ENCODE measurements at regions not wholly inside any gene's neighbourhood (a gene's known extent, or its start where the extent isn't known, plus 50 kb on each side); places are given as distances from the start of the nearest gene placed in this dataset.

DNA sequence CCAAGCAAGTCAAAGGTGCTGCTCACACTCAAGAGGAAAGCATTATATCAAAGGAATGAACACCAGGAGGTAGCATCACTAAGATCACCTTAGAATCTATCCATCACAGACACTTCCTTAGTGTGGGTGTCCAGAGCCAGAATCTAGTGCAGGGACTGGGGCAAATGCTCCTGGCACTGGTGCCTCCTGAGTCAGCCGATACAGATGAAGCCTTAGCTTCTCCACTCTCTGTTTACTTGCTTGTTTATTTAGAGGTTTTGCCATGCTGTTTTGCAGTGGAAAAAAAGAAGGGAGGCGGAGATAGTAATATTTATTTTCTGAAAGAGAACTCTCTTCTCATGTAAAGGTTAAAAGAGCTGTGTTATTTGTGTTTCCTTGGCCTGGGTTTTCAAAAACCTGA, 303.1 kb downstream of the WDR11 start:
- TF ChIP-seq, protein P1, sequence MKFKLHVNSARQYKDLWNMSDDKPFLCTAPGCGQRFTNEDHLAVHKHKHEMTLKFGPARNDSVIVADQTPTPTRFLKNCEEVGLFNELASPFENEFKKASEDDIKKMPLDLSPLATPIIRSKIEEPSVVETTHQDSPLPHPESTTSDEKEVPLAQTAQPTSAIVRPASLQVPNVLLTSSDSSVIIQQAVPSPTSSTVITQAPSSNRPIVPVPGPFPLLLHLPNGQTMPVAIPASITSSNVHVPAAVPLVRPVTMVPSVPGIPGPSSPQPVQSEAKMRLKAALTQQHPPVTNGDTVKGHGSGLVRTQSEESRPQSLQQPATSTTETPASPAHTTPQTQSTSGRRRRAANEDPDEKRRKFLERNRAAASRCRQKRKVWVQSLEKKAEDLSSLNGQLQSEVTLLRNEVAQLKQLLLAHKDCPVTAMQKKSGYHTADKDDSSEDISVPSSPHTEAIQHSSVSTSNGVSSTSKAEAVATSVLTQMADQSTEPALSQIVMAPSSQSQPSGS (IDR thresholded peaks at IDR 0.05; ENCODE audit: low read length) = no peak
- no peak for TF ChIP-seq SMC3 (IDR thresholded peaks at IDR 0.05; ENCODE audit: borderline replicate concordance, low read length)
- no peak for TF ChIP-seq CTCF (IDR thresholded peaks at IDR 0.05 in 2 of 3, conservative IDR thresholded peaks at IDR 0.05 in 1 of 3; ENCODE audit: control insufficient read depth in 2 of 3, extremely low read depth in 1 of 3, insufficient read depth in 1 of 3, low read depth in 3 of 3, low read length in 3 of 3)
- TF ChIP-seq FOXM1 (IDR thresholded peaks at IDR 0.05; ENCODE audit: low read depth, low read length) = no peak
- no peak for TF ChIP-seq POLR2A (IDR thresholded peaks at IDR 0.05; ENCODE audit: low read depth, low read length)
- TF ChIP-seq FOXK2 (IDR thresholded peaks at IDR 0.05) = no peak
- no peak for TF ChIP-seq EZH2 (IDR thresholded peaks at IDR 0.05; ENCODE audit: borderline replicate concordance, control insufficient read depth, low read depth, low read length)
- TF ChIP-seq SIN3A (IDR thresholded peaks at IDR 0.05; ENCODE audit: low read depth, low read length) = no peak
- no peak for TF ChIP-seq USF2 (IDR thresholded peaks at IDR 0.05; ENCODE audit: borderline replicate concordance, low read depth, low read length)
- TF ChIP-seq IRF5 (IDR thresholded peaks at IDR 0.05; ENCODE audit: borderline replicate concordance) = no peak
- no peak for TF ChIP-seq ESRRA (IDR thresholded peaks at IDR 0.05; ENCODE audit: low read length)
- TF ChIP-seq ZZZ3 (IDR thresholded peaks at IDR 0.05; ENCODE audit: control insufficient read depth, insufficient read length, low read depth) = no peak
- no peak for TF ChIP-seq KDM1A (IDR thresholded peaks at IDR 0.05; ENCODE audit: borderline replicate concordance)

All from GM12878 (cell line).